ENCODE measurements at regions not wholly inside any gene's neighbourhood (a gene's known extent, or its start where the extent isn't known, plus 50 kb on each side); places are given as distances from the start of the nearest gene placed in this dataset.

DNA sequence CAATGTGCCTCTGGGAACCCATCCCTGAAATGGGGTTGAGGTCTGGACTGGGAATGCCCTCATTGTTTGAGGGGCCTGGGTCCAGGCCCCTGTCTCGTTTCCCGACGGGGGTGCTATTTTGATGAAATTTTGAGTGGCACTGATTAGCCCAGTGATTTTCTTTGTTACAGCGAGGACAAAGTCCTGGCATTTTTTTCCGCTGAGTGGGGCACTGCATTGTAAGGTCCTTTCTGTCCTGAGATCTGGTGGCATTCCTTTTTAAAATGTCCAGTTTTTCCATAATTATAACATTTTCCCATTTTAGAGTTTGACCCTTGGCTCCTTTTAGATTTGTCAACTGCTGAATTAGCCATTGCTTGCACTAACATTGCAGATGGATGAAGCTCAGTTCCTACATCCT lies 69.7 kb upstream of the INCENP start:
- H3K4me1 Mint-ChIP-seq (ENCODE audit: low read depth) = no peaks in the 10 kb centered on the region
- H3K36me3 Mint-ChIP-seq (ENCODE audit: low read depth) = no peaks in the 10 kb centered on the region
- intact Hi-C loops (cut with micrococcal nuclease) = no loop called here
- H3K9me3 Mint-ChIP-seq = no peaks in the 10 kb centered on the region
- H3K4me3 Mint-ChIP-seq = no peak overlapping the region
- H3K27ac Mint-ChIP-seq = no peak overlapping the region
- DNase-seq (ENCODE audit: low spot score) = no peak
- peaks cover 14% of the 10 kb centered on the region for H3K27me3 Mint-ChIP-seq (ENCODE audit: insufficient read depth)

- Mint-ChIP-seq H3K4me3 (no peak overlapping the region), H3K36me3 (ENCODE audit: low read depth) (no peaks in the 10 kb centered on the region), H3K4me1 (ENCODE audit: low read depth) (no peaks in the 10 kb centered on the region), H3K27me3 (ENCODE audit: insufficient read depth) (peaks cover 19% of the 10 kb centered on the region), H3K27ac (no peak overlapping the region), H3K9me3 (no peaks in the 10 kb centered on the region)
- intact Hi-C loops (cut with micrococcal nuclease) = no loop called here
- no peak for DNase-seq (ENCODE audit: low spot score)
These were observed 73.1 kb upstream of the INCENP start for GRCh38 chr11:62050716-62051115.

DNA sequence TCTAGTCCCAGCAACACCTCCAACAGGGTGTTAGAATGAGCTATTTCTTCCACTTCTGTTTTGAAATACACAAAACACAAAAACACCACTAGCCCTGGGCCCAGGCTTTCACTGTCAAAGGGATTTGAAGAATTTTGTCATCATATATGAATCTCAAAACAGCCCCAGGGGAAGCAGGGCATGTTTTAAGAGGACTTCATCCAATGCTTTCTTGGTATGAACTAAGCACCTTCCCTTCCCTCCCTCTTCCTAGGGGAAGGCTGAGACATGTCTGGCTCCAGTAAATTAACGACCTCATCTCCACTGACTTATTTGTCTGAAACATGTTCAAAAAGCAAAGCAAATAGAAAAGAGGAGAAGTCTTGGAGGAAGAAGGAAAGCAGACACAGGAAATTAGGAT lies 75.7 kb upstream of the INCENP start:
- Mint-ChIP-seq H3K27me3 (ENCODE audit: insufficient read depth) (peaks cover 24% of the 10 kb centered on the region), H3K9me3 (no peaks in the 10 kb centered on the region), H3K36me3 (ENCODE audit: low read depth) (no peaks in the 10 kb centered on the region), H3K27ac (no peak overlapping the region), H3K4me3 (no peak overlapping the region), H3K4me1 (ENCODE audit: low read depth) (no peaks in the 10 kb centered on the region)
- intact Hi-C loops (cut with micrococcal nuclease) = no loop called here
- DNase-seq (ENCODE audit: low spot score) = no peak

DNA sequence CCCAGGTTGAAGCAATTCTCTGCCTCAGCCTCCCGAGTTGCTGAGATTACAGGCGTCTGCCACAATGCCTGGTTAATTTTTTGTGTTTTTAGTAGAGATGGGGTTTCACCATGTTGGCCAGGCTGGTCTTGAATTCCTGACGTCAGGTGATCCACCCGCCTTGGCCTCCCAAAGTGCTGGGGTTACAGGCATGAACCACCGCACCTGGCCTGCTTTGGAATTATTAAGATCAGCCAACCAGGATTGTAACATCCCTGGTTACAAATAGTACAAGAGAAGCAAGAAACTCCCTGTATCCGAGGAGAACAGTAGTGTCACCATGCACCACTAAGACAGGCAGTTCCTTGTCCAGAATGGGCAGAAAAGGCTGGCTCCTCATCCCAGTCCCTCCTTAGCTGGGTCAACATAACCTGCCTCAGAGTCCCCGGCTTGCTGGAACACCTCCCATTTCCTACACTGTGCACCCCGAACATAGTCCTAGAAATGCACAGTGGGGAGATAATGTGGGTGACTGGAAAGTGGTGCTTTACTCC lies 77.2 kb upstream of the INCENP start:
- Mint-ChIP-seq H3K4me1 (ENCODE audit: low read depth) (no peaks in the 10 kb centered on the region), H3K9me3 (no peaks in the 10 kb centered on the region), H3K27ac (no peak overlapping the region), H3K27me3 (ENCODE audit: insufficient read depth) (peaks cover 20% of the 10 kb centered on the region), H3K36me3 (ENCODE audit: low read depth) (no peaks in the 10 kb centered on the region), H3K4me3 (no peak overlapping the region)
- intact Hi-C loops (cut with micrococcal nuclease) = no loop called here
- no peak for DNase-seq (ENCODE audit: low spot score)

DNA sequence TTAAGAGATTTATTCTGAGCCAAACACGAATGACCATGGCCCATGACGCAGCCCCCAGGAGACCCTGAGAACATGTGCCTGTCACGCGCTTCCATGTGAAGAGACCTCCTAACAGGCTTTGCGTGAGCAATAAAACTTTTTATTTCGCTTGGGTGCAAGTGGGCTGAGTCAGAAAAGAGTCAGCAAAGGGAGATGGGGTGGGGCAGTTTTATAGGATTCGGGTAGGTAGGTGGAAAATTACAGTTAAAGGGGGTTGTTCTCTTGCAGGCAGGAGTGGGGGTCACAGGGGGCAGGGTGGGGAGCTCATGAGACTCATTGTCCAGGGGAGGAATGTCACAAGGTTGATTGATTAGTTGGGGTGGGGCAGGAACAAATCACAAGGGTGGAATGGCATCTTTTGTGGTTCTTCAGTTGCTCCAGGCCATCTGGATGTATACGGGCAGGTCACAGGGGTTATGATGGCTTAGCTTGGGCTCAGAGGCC lies 77.2 kb upstream of the FTH1 start:
- no peaks in the 10 kb centered on the region for H3K4me1 Mint-ChIP-seq (ENCODE audit: low read depth)
- intact Hi-C loops (cut with micrococcal nuclease) = no loop called here
- H3K27ac Mint-ChIP-seq = no peak overlapping the region
- no peaks in the 10 kb centered on the region for H3K36me3 Mint-ChIP-seq (ENCODE audit: low read depth)
- H3K27me3 Mint-ChIP-seq (ENCODE audit: insufficient read depth) = peaks cover 18% of the 10 kb centered on the region
- no peaks in the 10 kb centered on the region for H3K9me3 Mint-ChIP-seq
- no peak overlapping the region for H3K4me3 Mint-ChIP-seq
- DNase-seq (ENCODE audit: low spot score) = no peak

DNA sequence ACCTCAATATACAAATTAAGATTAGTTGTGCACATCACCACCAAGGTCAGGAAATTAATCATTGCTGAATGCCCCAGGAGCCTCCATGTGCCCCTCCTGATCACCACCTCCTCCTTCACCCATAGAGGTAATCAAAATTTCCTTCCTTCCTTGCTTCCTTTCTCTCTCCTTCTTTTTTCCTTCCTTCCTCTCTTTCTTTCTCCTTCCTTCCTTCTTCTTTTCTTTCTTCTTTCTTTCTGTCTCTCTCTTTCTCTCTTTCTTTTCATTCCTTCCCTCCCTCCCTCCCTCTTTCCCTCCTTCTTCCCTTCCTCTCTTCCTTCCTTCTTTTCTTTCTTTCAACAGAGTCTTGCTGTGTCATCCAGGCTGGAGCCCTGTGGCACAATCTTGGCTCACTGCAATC lies 67.9 kb upstream of the FTH1 start:
- peaks cover 16% of the 10 kb centered on the region for H3K9me3 Mint-ChIP-seq
- H3K4me1 Mint-ChIP-seq (ENCODE audit: low read depth) = peaks cover 7% of the 10 kb centered on the region
- no peak overlapping the region for H3K4me3 Mint-ChIP-seq
- H3K36me3 Mint-ChIP-seq (ENCODE audit: low read depth) = peaks cover 4% of the 10 kb centered on the region
- DNase-seq (ENCODE audit: low spot score) = no peak
- peaks cover 21% of the 10 kb centered on the region for H3K27me3 Mint-ChIP-seq (ENCODE audit: insufficient read depth)
- no peak overlapping the region for H3K27ac Mint-ChIP-seq
- intact Hi-C loops (cut with micrococcal nuclease) = no loop called here

- intact Hi-C loops (cut with micrococcal nuclease) = no loop called here
- peaks cover 16% of the 10 kb centered on the region for H3K9me3 Mint-ChIP-seq
- peaks cover 4% of the 10 kb centered on the region for H3K36me3 Mint-ChIP-seq (ENCODE audit: low read depth)
- peaks cover 18% of the 10 kb centered on the region for H3K27me3 Mint-ChIP-seq (ENCODE audit: insufficient read depth)
- H3K4me1 Mint-ChIP-seq (ENCODE audit: low read depth) = peaks cover 7% of the 10 kb centered on the region
- H3K4me3 Mint-ChIP-seq = no peak overlapping the region
- no peak overlapping the region for H3K27ac Mint-ChIP-seq
- DNase-seq (ENCODE audit: low spot score) = no peak
These were observed 66.6 kb upstream of the FTH1 start for GRCh38 chr11:62034036-62034338.

GRCh38 chr11:62033191-62034035 lies 66.0 kb upstream of the FTH1 start:
- Mint-ChIP-seq H3K36me3 (ENCODE audit: low read depth) (peaks cover 4% of the 10 kb centered on the region), H3K27me3 (ENCODE audit: insufficient read depth) (peaks cover 12% of the 10 kb centered on the region), H3K27ac (no peak overlapping the region), H3K4me1 (ENCODE audit: low read depth) (peaks cover 7% of the 10 kb centered on the region), H3K9me3 (peaks cover 16% of the 10 kb centered on the region), H3K4me3 (no peak overlapping the region)
- DNase-seq (ENCODE audit: low spot score) = no peak
- intact Hi-C loops (cut with micrococcal nuclease) = no loop called here

GRCh38 chr11:62030071-62030684 lies 62.7 kb upstream of the FTH1 start:
- no peak for DNase-seq (ENCODE audit: low spot score)
- H3K4me1 Mint-ChIP-seq (ENCODE audit: low read depth) = peaks cover 21% of the 10 kb centered on the region
- intact Hi-C loops (cut with micrococcal nuclease) = no loop called here
- H3K9me3 Mint-ChIP-seq = peaks cover 19% of the 10 kb centered on the region
- H3K27ac Mint-ChIP-seq = no peak overlapping the region
- H3K27me3 Mint-ChIP-seq (ENCODE audit: insufficient read depth) = peaks cover 3% of the 10 kb centered on the region
- H3K4me3 Mint-ChIP-seq = no peak overlapping the region
- H3K36me3 Mint-ChIP-seq (ENCODE audit: low read depth) = peaks cover 4% of the 10 kb centered on the region

DNA sequence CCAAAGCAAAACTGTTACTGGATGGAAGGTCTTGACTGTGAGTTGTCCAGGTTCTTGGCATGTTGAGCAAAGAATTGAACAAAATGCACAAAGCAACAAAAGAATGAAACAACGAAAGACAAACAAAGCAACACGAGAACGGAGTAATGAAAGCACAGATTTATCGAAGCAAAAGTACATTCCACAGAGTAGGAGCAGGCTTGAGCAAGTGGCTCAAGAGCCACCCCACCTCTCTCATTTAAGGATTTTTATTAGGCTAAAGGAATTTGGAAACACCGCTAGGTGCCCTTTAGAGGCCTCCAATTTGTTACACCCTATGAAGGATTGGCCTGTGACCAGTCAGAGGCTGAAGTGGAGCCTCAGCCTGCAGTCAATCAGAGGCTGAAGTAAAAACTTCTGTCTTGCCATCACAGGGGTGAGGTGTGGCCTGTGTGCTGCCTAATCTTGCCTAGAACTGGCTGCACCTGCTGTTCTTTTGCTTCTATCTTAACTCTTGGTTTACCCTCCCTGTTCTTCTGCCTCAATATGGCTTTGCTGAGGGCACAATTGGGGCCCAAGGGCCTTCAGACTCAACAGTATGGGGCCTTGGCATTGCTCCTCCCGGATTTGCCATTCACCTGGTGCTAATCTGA lies 59.4 kb upstream of the FTH1 start:
- Mint-ChIP-seq H3K9me3 (peaks cover 3% of the 10 kb centered on the region), H3K4me1 (ENCODE audit: low read depth) (peaks cover 20% of the 10 kb centered on the region), H3K4me3 (no peak overlapping the region), H3K36me3 (ENCODE audit: low read depth) (no peaks in the 10 kb centered on the region), H3K27ac (peak overlapping the region; percentile 52), H3K27me3 (ENCODE audit: insufficient read depth) (peaks cover 3% of the 10 kb centered on the region)
- no peak for DNase-seq (ENCODE audit: low spot score)
- intact Hi-C loops (cut with micrococcal nuclease) = loop anchor here (10.0 kb wide), 1 partner anchor 1168 kb away; no protein-coding TSS in a partner anchor

- Mint-ChIP-seq H3K9me3 (peaks cover 11% of the 10 kb centered on the region), H3K4me3 (peak overlapping the region; percentile 59), H3K27me3 (ENCODE audit: insufficient read depth) (peaks cover 3% of the 10 kb centered on the region), H3K27ac (peak overlapping the region; percentile 90), H3K36me3 (ENCODE audit: low read depth) (peaks cover 1% of the 10 kb centered on the region), H3K4me1 (ENCODE audit: low read depth) (peaks cover 20% of the 10 kb centered on the region)
- DNase-seq (ENCODE audit: low spot score) = peak; percentile 75
- intact Hi-C loops (cut with micrococcal nuclease) = loop anchor here (1.0 to 10.0 kb wide), 4 partner anchors 53 to 1169 kb away; partner anchors contain the start of gene FTH1
These were observed 58.2 kb upstream of the FTH1 start for GRCh38 chr11:62025487-62026105.

GRCh38 chr11:62024936-62025486 lies 57.6 kb upstream of the FTH1 start:
- Mint-ChIP-seq H3K9me3 (peaks cover 11% of the 10 kb centered on the region), H3K27ac (peak overlapping the region; percentile 90), H3K4me3 (peak overlapping the region; percentile 59), H3K4me1 (ENCODE audit: low read depth) (peaks cover 20% of the 10 kb centered on the region), H3K36me3 (ENCODE audit: low read depth) (peaks cover 1% of the 10 kb centered on the region), H3K27me3 (ENCODE audit: insufficient read depth) (peaks cover 3% of the 10 kb centered on the region)
- DNase-seq (ENCODE audit: low spot score) = no peak
- intact Hi-C loops (cut with micrococcal nuclease) = loop anchor here (1.0 to 10.0 kb wide), 4 partner anchors 53 to 1170 kb away; partner anchors contain the start of gene FTH1
